HCT116 (cell line): ENCODE measurements at regions not wholly inside any gene's neighbourhood (a gene's known extent, or its start where the extent isn't known, plus 50 kb on each side); places are given as distances from the start of the nearest gene placed in this dataset.

Experiments used
- CBX3 ChIP-seq: IDR thresholded peaks from 2 replicates; pipeline ENCODE4 v1.6.1; 2012; ENCODE audit warnings: low read depth
- CEBPB ChIP-seq: IDR thresholded peaks from 2 replicates; pipeline ENCODE4 v1.6.1; 2012; ENCODE audit warnings: low read depth
- EZH2 ChIP-seq: fragments of 200-600 bp; sonication (generic); IDR thresholded peaks from 2 replicates; pipeline ENCODE4 v1.6.1; 2017; ENCODE audit warnings: antibody characterized with exemption, mixed run types
- JUND ChIP-seq: IDR thresholded peaks from 2 replicates; pipeline ENCODE4 v1.6.1; 2012
- POLR2A ChIP-seq: IDR thresholded peaks from 2 replicates; pipeline ENCODE4 v1.7.0; 2011; ENCODE audit warnings: borderline replicate concordance; ENCODE audit not compliant: insufficient read depth, insufficient read length; ENCODE audit errors: extremely low read depth
- POLR2AphosphoS5 ChIP-seq: IDR thresholded peaks from 2 replicates; pipeline ENCODE4 v1.6.1; 2011; ENCODE audit warnings: mild to moderate bottlenecking, low read depth, low read length, moderate library complexity
- YY1 ChIP-seq: IDR thresholded peaks from 2 replicates; pipeline ENCODE4 v1.6.1; 2011; ENCODE audit warnings: low read length, low read depth, moderate library complexity, mild to moderate bottlenecking; ENCODE audit not compliant: insufficient replicate concordance; ENCODE audit errors: extremely low read depth
- TF ChIP-seq, protein P1 (sequence below), 3 experiments: fragments of 200-600 bp in 1 of 3; sonication (generic) in 1 of 3; IDR thresholded peaks in 2 of 3; conservative IDR thresholded peaks in 1 of 3; 2 replicates each; pipeline ENCODE4 v1.5.1; 2012 to 2017; ENCODE audit warnings: low read depth in 2 of 3, low read length in 2 of 3, antibody characterized with exemption in 1 of 3, borderline replicate concordance in 1 of 3, control low read depth in 1 of 3, mild to moderate bottlenecking in 1 of 3, mixed read lengths in 1 of 3, mixed run types in 1 of 3, moderate library complexity in 1 of 3; ENCODE audit not compliant: insufficient read depth in 1 of 3
- TF ChIP-seq, protein P2 (sequence below): IDR thresholded peaks from 2 replicates; pipeline ENCODE4 v1.6.1; 2012
- TF ChIP-seq, protein P3 (sequence below): IDR thresholded peaks from 2 replicates; pipeline ENCODE4 v1.6.1; 2012

DNA sequence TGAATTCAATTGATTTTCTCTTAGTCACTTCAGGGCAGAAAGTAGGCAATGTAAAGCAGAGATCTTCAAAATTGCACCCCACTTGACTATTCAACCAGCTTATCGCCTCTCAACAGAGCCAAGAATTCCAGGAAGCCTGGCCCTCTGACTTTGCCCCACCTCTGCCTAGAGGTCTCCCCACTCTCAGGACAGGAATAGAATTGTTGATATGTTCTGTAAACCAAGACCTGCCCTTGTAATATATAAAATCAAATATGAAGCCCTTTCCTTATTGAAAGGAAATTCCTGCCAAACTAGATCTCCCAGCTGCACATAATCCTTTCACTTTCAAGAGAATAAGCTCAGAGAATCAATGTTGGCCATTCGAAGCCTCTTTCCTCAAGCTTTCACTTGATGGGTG is 116.1 kb upstream of the DPT start:
- TF ChIP-seq, protein P1, sequence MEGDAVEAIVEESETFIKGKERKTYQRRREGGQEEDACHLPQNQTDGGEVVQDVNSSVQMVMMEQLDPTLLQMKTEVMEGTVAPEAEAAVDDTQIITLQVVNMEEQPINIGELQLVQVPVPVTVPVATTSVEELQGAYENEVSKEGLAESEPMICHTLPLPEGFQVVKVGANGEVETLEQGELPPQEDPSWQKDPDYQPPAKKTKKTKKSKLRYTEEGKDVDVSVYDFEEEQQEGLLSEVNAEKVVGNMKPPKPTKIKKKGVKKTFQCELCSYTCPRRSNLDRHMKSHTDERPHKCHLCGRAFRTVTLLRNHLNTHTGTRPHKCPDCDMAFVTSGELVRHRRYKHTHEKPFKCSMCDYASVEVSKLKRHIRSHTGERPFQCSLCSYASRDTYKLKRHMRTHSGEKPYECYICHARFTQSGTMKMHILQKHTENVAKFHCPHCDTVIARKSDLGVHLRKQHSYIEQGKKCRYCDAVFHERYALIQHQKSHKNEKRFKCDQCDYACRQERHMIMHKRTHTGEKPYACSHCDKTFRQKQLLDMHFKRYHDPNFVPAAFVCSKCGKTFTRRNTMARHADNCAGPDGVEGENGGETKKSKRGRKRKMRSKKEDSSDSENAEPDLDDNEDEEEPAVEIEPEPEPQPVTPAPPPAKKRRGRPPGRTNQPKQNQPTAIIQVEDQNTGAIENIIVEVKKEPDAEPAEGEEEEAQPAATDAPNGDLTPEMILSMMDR (IDR thresholded peaks at IDR 0.05 in 2 of 3, conservative IDR thresholded peaks at IDR 0.05 in 1 of 3; ENCODE audit: borderline replicate concordance in 1 of 3, insufficient read depth in 1 of 3, low read depth in 2 of 3, low read length in 2 of 3), result no peak
- TF ChIP-seq, protein P2, sequence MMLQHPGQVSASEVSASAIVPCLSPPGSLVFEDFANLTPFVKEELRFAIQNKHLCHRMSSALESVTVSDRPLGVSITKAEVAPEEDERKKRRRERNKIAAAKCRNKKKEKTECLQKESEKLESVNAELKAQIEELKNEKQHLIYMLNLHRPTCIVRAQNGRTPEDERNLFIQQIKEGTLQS, result no peak
- TF ChIP-seq POLR2A (no peak), YY1 (no peak), POLR2AphosphoS5 (no peak), EZH2 (no peak), JUND (no peak), CEBPB (no peak), CBX3 (no peak)
- TF ChIP-seq, protein P3, sequence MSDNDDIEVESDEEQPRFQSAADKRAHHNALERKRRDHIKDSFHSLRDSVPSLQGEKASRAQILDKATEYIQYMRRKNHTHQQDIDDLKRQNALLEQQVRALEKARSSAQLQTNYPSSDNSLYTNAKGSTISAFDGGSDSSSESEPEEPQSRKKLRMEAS, result no peak
